ENCODE measurements at regions not wholly inside any gene's neighbourhood (a gene's known extent, or its start where the extent isn't known, plus 50 kb on each side); places are given as distances from the start of the nearest gene placed in this dataset.

DNA sequence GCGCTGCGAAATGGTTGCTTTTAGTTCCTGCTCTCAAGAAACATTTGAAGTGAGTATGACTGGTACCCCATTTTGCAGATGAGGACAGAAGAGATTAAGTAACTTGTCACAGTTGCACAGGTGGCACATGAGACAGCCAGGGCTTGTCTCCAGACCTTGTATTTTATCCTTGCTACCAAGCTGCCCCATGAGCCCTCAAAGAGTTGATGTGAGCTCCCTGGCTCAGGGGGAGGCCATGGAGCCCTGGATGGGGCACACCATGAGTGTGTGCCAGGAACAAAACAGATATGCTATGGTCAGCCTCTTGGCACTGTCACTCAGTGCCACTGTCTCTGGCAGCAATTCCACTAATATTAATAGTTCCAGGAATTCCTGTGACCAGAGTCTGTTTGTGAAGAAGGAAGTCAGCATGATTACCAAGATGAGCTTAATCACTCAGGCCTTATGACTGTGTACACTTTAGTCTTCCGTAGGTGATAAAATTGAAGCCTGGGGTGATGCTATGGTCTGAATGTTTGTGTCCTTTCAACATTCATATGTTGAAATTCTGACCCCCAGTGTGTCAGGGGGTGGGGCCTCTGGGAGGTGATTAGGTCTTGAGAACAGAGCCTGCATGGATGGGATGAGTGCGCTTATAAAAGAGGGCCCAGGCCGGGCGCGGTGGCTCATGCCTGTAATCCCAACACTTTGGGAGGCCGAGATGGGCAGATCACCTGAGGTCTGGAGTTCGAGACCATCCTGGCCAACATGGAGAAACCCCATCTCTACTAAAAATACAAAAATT is 806.8 kb downstream of the AACS start:
- POLR2A ChIA-PET = no interaction called here

DNA sequence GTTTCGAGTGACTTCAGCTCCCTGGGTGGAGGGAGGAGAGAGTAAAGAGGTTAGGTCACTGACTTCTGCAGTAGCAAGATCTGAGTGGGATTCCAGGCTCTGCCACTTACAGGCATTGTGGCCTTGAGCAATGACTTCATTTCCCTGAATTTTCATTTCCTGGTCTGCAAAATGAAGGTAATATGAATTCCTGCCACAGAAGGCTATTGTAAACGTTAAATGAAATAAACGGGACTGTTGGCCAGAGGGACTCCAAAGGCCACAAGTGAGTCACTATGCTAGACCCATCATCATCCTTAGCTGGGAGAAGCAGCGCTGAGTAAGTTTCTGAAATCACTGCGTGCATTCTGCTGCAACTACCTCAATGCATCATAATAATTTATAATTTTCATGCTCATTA is 807.8 kb downstream of the AACS start:
- H3K4me1 Mint-ChIP-seq = no peaks in the 10 kb centered on the region
- intact Hi-C loops (cut with micrococcal nuclease) = no loop called here
- H3K4me3 Mint-ChIP-seq = no peak overlapping the region
- CTCF ChIA-PET = no interaction called here
- DNase-seq = no peak
- no peak for ATAC-seq (ENCODE audit: low read depth)
- no peak for TF ChIP-seq CTCF (IDR thresholded peaks at IDR 0.05)
- POLR2A ChIA-PET = no interaction called here
- H3K27ac Mint-ChIP-seq = no peak overlapping the region
- H3K27me3 Mint-ChIP-seq = no peaks in the 10 kb centered on the region
- H3K9me3 Mint-ChIP-seq = peaks cover 2% of the 10 kb centered on the region
- H3K36me3 Mint-ChIP-seq (ENCODE audit: low read depth) = no peaks in the 10 kb centered on the region

More for the DNA sequence above, 806.8 kb downstream of the AACS start:
- H3K9me3 Mint-ChIP-seq = peaks cover 6% of the 10 kb centered on the region
- H3K4me1 Mint-ChIP-seq = no peaks in the 10 kb centered on the region
- no peak for TF ChIP-seq CTCF (IDR thresholded peaks at IDR 0.05)
- DNase-seq = no peak
- intact Hi-C loops (cut with micrococcal nuclease) = no loop called here
- no peaks in the 10 kb centered on the region for H3K27me3 Mint-ChIP-seq
- H3K4me3 Mint-ChIP-seq = no peak overlapping the region
- ATAC-seq (ENCODE audit: low read depth) = no peak
- H3K36me3 Mint-ChIP-seq (ENCODE audit: low read depth) = no peaks in the 10 kb centered on the region
- H3K27ac Mint-ChIP-seq = no peak overlapping the region
- CTCF ChIA-PET = no interaction called here

GRCh38 chr12:125878483-125878882 is 813.2 kb downstream of the AACS start:
- TF ChIP-seq CTCF (IDR thresholded peaks at IDR 0.05) = no peak
- ChIA-PET CTCF (no interaction called here), POLR2A (no interaction called here)
- intact Hi-C loops (cut with micrococcal nuclease) = no loop called here
- Mint-ChIP-seq H3K36me3 (ENCODE audit: low read depth) (no peaks in the 10 kb centered on the region), H3K4me3 (no peak overlapping the region), H3K9me3 (no peaks in the 10 kb centered on the region), H3K27ac (no peak overlapping the region), H3K27me3 (no peaks in the 10 kb centered on the region), H3K4me1 (no peaks in the 10 kb centered on the region)
- DNase-seq (no peak), ATAC-seq (ENCODE audit: low read depth) (no peak)

GRCh38 chr12:125882141-125882540 is 816.9 kb downstream of the AACS start:
- Mint-ChIP-seq H3K4me3 (no peak overlapping the region), H3K36me3 (ENCODE audit: low read depth) (no peaks in the 10 kb centered on the region), H3K27ac (no peak overlapping the region), H3K9me3 (no peaks in the 10 kb centered on the region), H3K4me1 (no peaks in the 10 kb centered on the region), H3K27me3 (no peaks in the 10 kb centered on the region)
- TF ChIP-seq CTCF (IDR thresholded peaks at IDR 0.05) = no peak
- POLR2A ChIA-PET = no interaction called here
- ATAC-seq (ENCODE audit: low read depth) (no peak), DNase-seq (no peak)
- CTCF ChIA-PET = no interaction called here
- intact Hi-C loops (cut with micrococcal nuclease) = no loop called here

GRCh38 chr12:125888921-125889320 is 823.7 kb downstream of the AACS start:
- POLR2A ChIA-PET = no interaction called here
- DNase-seq = no peak
- Mint-ChIP-seq H3K27ac (no peak overlapping the region), H3K4me1 (no peaks in the 10 kb centered on the region), H3K27me3 (no peaks in the 10 kb centered on the region), H3K9me3 (no peaks in the 10 kb centered on the region), H3K36me3 (ENCODE audit: low read depth) (no peaks in the 10 kb centered on the region), H3K4me3 (no peak overlapping the region)
- no peak for ATAC-seq (ENCODE audit: low read depth)
- intact Hi-C loops (cut with micrococcal nuclease) = no loop called here
- TF ChIP-seq CTCF (IDR thresholded peaks at IDR 0.05) = no peak
- CTCF ChIA-PET = no interaction called here

Data from activated B cell treated with CpG ODN at 0.5 μM for 24 hours (primary cell).